RWPE1 (cell line): ENCODE measurements at regions not wholly inside any gene's neighbourhood (a gene's known extent, or its start where the extent isn't known, plus 50 kb on each side); places are given as distances from the start of the nearest gene placed in this dataset.
"Not testable (repeated sequence)": the region's sequence is repeated elsewhere in the genome, so short reads cannot be mapped to it uniquely, and the experiment has no call there.

Source experiments
- CTCF ChIA-PET: fragments of 350-600 bp; sonication (Branson Sonifier 250); formaldehyde crosslinking; extraction: SDS; loops from one replicate; lab custom pipeline; 2021; lab: Yijun Ruan, JAX
- POLR2A ChIA-PET: fragments of 400-600 bp; formaldehyde crosslinking; extraction: SDS; loops from one replicate; lab custom pipeline; 2020; ENCODE audit warnings: antibody characterized with exemption; ENCODE audit not compliant: low non-redundant PET; lab: Yijun Ruan, JAX
- DNase-seq: peaks from one replicate; pipeline ENCODE4 v3.0.0; 2012; ENCODE audit warnings: low spot score
- H3K27ac ChIP-seq: fragments of 450-650 bp; 2 replicates; pipeline ENCODE4 v1.5.1; 2017
- CTCF ChIP-seq: fragments of 450-650 bp; conservative IDR thresholded peaks from 2 replicates; pipeline ENCODE4 v1.5.1; 2017; ENCODE audit warnings: low read depth, mild to moderate bottlenecking

GRCh38 chr12:17572250-17572649, 517.7 kb downstream of the RERGL start:
- no peak for TF ChIP-seq CTCF
- CTCF ChIA-PET = no interaction called here
- no peak overlapping the region for H3K27ac ChIP-seq
- DNase-seq = no peak
- POLR2A ChIA-PET = no interaction called here

- no peak overlapping the region for H3K27ac ChIP-seq
- TF ChIP-seq CTCF = no peak
- no peak for DNase-seq
- POLR2A ChIA-PET = no interaction called here
- CTCF ChIA-PET = no interaction called here
Observed at GRCh38 chr12:17571047-17571446, 518.9 kb downstream of the RERGL start.

GRCh38 chr12:17564630-17565029, 525.4 kb downstream of the RERGL start:
- POLR2A ChIA-PET, H3K27ac ChIP-seq, DNase-seq, CTCF ChIA-PET: not testable (repeated sequence)

GRCh38 chr12:17550011-17550410, 540.0 kb downstream of the RERGL start:
- TF ChIP-seq CTCF = no peak
- no peak overlapping the region for H3K27ac ChIP-seq
- DNase-seq = no peak
- CTCF ChIA-PET = interaction anchor here (1.0 kb wide), 1 partner anchor 87 kb away, joined by 3 read pairs; no protein-coding TSS in a partner anchor
- POLR2A ChIA-PET = no interaction called here

- H3K27ac ChIP-seq = no peak overlapping the region
- POLR2A ChIA-PET = interaction anchor here (0.6 kb wide), 1 partner anchor 45 kb away, joined by 3 read pairs; no protein-coding TSS in a partner anchor
- DNase-seq = no peak
- CTCF ChIA-PET = no interaction called here
- TF ChIP-seq CTCF = no peak
Observed at GRCh38 chr12:17540921-17541320, 549.1 kb downstream of the RERGL start.

- no peak for TF ChIP-seq CTCF
- no peak overlapping the region for H3K27ac ChIP-seq
- CTCF ChIA-PET = interaction anchor here (0.6 kb wide), 1 partner anchor 324 kb away, joined by 4 read pairs; no protein-coding TSS in a partner anchor
- POLR2A ChIA-PET = no interaction called here
- DNase-seq = no peak
Observed at GRCh38 chr12:17528394-17528793, 561.6 kb downstream of the RERGL start.

- ChIA-PET POLR2A (no interaction called here), CTCF (interaction anchor here (0.6 kb wide), 1 partner anchor 436 kb away, joined by 5 read pairs; no protein-coding TSS in a partner anchor)
- no peak for TF ChIP-seq CTCF
- DNase-seq = no peak
- H3K27ac ChIP-seq = no peak overlapping the region
Observed at GRCh38 chr12:17527021-17527420, 563.0 kb downstream of the RERGL start.
